ENCODE measurements at regions not wholly inside any gene's neighbourhood (a gene's known extent, or its start where the extent isn't known, plus 50 kb on each side); places are given as distances from the start of the nearest gene placed in this dataset.

GRCh38 chr2:16200554-16201193 lies 260.3 kb downstream of the MYCN start:
- TF ChIP-seq SUZ12 (IDR thresholded peaks at IDR 0.05) (no peak), FOXK2 (IDR thresholded peaks at IDR 0.05) (no peak), SP1 (IDR thresholded peaks at IDR 0.05) (no peak), ELF4 (IDR thresholded peaks at IDR 0.05) (no peak), FOXM1 (IDR thresholded peaks at IDR 0.05; ENCODE audit: borderline replicate concordance) (no peak), LEF1 (IDR thresholded peaks at IDR 0.05; ENCODE audit: borderline replicate concordance) (no peak), ZNF384 (IDR thresholded peaks at IDR 0.05) (no peak), ARNT (IDR thresholded peaks at IDR 0.05) (no peak)
